ENCODE measurements at regions not wholly inside any gene's neighbourhood (a gene's known extent, or its start where the extent isn't known, plus 50 kb on each side); places are given as distances from the start of the nearest gene placed in this dataset.

- TF ChIP-seq CTCF (IDR thresholded peaks at IDR 0.05): no peak
- peak in 1 of 2 donors; percentile 50 for TF ChIP-seq POLR2A (IDR thresholded peaks at IDR 0.05)
Measured at GRCh38 chr6:121780325-121781321, 345.2 kb downstream of the GJA1 start.

All from thyroid gland (tissue), 4 donors.